ENCODE measurements at regions not wholly inside any gene's neighbourhood (a gene's known extent, or its start where the extent isn't known, plus 50 kb on each side); places are given as distances from the start of the nearest gene placed in this dataset.

GRCh38 chr2:205852457-205852856 lies 170.2 kb downstream of the NRP2 start:
- Histone ChIP-seq H3K27me3 (no peaks in the 10 kb centered on the region), H3K27ac (no peak overlapping the region), H3K4me3 (no peak overlapping the region), H3K36me3 (no peaks in the 10 kb centered on the region), H3K4me1 (peaks cover 0 to 9% of the 10 kb centered on the region in 2 donors), H3K9me3 (no peaks in the 10 kb centered on the region)
- TF ChIP-seq CTCF (IDR thresholded peaks at IDR 0.05): no peak
- DNase-seq (ENCODE audit: low spot score): no peak

DNA sequence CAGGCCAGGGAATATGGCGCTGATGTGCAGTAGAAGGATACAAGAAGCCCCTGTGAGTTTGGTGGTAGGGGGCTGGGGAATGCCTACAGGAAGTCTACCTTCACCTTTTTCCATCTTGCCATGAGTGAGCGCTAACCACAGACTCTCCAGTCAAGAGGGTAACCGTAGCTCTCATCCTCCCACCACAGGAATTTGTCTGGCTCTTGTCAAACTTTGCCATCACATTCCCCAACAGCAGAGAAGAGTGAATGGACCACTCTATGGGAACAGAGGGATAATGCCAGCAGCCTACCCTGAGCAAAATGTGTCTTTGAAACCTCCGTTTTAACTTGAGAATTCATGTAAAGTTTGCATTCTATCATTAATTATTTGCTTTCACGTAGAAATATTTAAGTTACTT lies 168.3 kb downstream of the NRP2 start:
- Histone ChIP-seq H3K27me3 (no peaks in the 10 kb centered on the region), H3K27ac (no peak overlapping the region), H3K9me3 (no peaks in the 10 kb centered on the region), H3K4me3 (no peak overlapping the region), H3K4me1 (peaks cover 0 to 9% of the 10 kb centered on the region in 2 donors), H3K36me3 (no peaks in the 10 kb centered on the region)
- no peak for TF ChIP-seq CTCF (IDR thresholded peaks at IDR 0.05)
- DNase-seq (ENCODE audit: low spot score): no peak

GRCh38 chr2:205850132-205850531 lies 167.8 kb downstream of the NRP2 start:
- no peak for TF ChIP-seq CTCF (IDR thresholded peaks at IDR 0.05)
- H3K36me3 ChIP-seq: no peaks in the 10 kb centered on the region
- no peak for DNase-seq (ENCODE audit: low spot score)
- no peaks in the 10 kb centered on the region for H3K9me3 ChIP-seq
- no peaks in the 10 kb centered on the region for H3K27me3 ChIP-seq
- no peak overlapping the region for H3K27ac ChIP-seq
- H3K4me1 ChIP-seq: peaks cover 0 to 9% of the 10 kb centered on the region in 2 donors
- H3K4me3 ChIP-seq: no peak overlapping the region

DNA sequence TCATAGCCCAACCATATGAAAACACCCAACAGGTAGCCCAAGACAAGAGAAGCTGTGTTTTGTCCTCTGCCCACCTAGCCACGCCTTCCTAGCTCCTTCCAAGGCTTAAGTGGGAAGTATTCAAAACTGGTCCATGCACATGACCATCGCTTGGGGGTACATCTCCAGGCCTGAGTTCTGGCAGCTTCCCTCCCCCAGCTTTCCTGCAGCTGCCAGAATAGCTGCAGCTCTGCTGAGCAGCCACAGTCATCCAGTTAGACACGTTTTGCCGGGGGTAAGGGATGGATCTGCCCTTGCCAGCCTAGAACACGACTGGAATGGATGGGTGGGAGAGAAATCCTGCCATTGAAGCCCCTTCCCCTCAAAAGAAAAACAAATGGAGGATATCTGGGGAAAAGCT lies 166.8 kb downstream of the NRP2 start:
- H3K9me3 ChIP-seq: no peaks in the 10 kb centered on the region
- H3K4me1 ChIP-seq: peaks cover 0 to 9% of the 10 kb centered on the region in 2 donors
- TF ChIP-seq CTCF (IDR thresholded peaks at IDR 0.05): no peak
- H3K27ac ChIP-seq: no peak overlapping the region
- no peaks in the 10 kb centered on the region for H3K27me3 ChIP-seq
- no peak for DNase-seq (ENCODE audit: low spot score)
- H3K4me3 ChIP-seq: no peak overlapping the region
- H3K36me3 ChIP-seq: no peaks in the 10 kb centered on the region

GRCh38 chr2:205848601-205849000 lies 166.3 kb downstream of the NRP2 start:
- H3K27me3 ChIP-seq: no peaks in the 10 kb centered on the region
- H3K27ac ChIP-seq: no peak overlapping the region

More at GRCh38 chr2:205848601-205849000, 166.3 kb downstream of the NRP2 start:
- no peaks in the 10 kb centered on the region for H3K36me3 ChIP-seq
- peaks cover 0 to 9% of the 10 kb centered on the region in 2 donors for H3K4me1 ChIP-seq
- no peak overlapping the region for H3K4me3 ChIP-seq
- no peaks in the 10 kb centered on the region for H3K9me3 ChIP-seq
- no peak for TF ChIP-seq CTCF (IDR thresholded peaks at IDR 0.05)
- DNase-seq (ENCODE audit: low spot score): no peak

Measured in right atrium auricular region (tissue), 2 donors.